Astrocyte (in vitro differentiated cells and primary cell): ENCODE measurements at regions not wholly inside any gene's neighbourhood (a gene's known extent, or its start where the extent isn't known, plus 50 kb on each side); places are given as distances from the start of the nearest gene placed in this dataset.
"Not testable (repeated sequence)": the region's sequence is repeated elsewhere in the genome, so short reads cannot be mapped to it uniquely, and the experiment has no call there.

Source experiments
- DNase-seq: peaks from one replicate; pipeline ENCODE4 v3.0.0-alpha.2; 2010; ENCODE audit warnings: low read depth
- FAIRE-seq: peaks from 2 replicates; lab custom pipeline; 2011; peaks lifted over from hg19 to GRCh38; lab: Jason Lieb, UNC
- H2AFZ ChIP-seq: 2 replicates; pipeline ENCODE4 v1.6.0; 2012; ENCODE audit warnings: low read depth, low read length, inconsistent platforms
- H3K27ac ChIP-seq: 2 replicates; pipeline ENCODE4 v1.5.1; 2011; ENCODE audit warnings: low read depth, low read length, inconsistent platforms
- H3K27me3 ChIP-seq: 2 replicates; pipeline ENCODE4 v1.6.0; 2011; ENCODE audit warnings: low read length, inconsistent platforms; ENCODE audit not compliant: insufficient read depth
- H3K36me3 ChIP-seq: 2 replicates; pipeline ENCODE4 v1.5.1; 2011; ENCODE audit warnings: low read length, inconsistent platforms; ENCODE audit not compliant: insufficient read depth
- H3K4me1 ChIP-seq: 2 replicates; pipeline ENCODE4 v1.5.1; 2011; ENCODE audit warnings: low read length, inconsistent platforms; ENCODE audit not compliant: insufficient read depth
- H3K4me2 ChIP-seq: 2 replicates; pipeline ENCODE4 v1.6.0; 2012; ENCODE audit warnings: low read length, inconsistent platforms
- H3K4me3 ChIP-seq: 2 replicates; pipeline ENCODE4 v1.5.1; 2011; ENCODE audit warnings: low read depth, mild to moderate bottlenecking, low read length, inconsistent platforms; ENCODE audit not compliant: insufficient read depth
- H3K79me2 ChIP-seq: 2 replicates; pipeline ENCODE4 v1.6.0; 2012; ENCODE audit warnings: mild to moderate bottlenecking, low read length, inconsistent platforms; ENCODE audit not compliant: insufficient read depth
- H3K9ac ChIP-seq: 2 replicates; pipeline ENCODE4 v1.6.0; 2012; ENCODE audit warnings: mild to moderate bottlenecking, low read length, inconsistent platforms
- H3K9me3 ChIP-seq: 2 replicates; pipeline ENCODE4 v1.5.1; 2012; ENCODE audit warnings: low read depth, mild to moderate bottlenecking, low read length, inconsistent platforms; ENCODE audit not compliant: insufficient read depth
- H4K20me1 ChIP-seq: 2 replicates; pipeline ENCODE4 v1.6.0; 2012; ENCODE audit warnings: low read length, inconsistent platforms; ENCODE audit not compliant: insufficient read depth
- H3K27ac Mint-ChIP-seq: one replicate; pipeline ENCODE4 v1.8.0; 2021; ENCODE audit warnings: mild to moderate bottlenecking, mixed read lengths; ENCODE audit not compliant: unreplicated experiment
- H3K27me3 Mint-ChIP-seq: one replicate; pipeline ENCODE4 v1.8.0; 2021; ENCODE audit warnings: low read depth, mixed read lengths; ENCODE audit not compliant: unreplicated experiment
- H3K36me3 Mint-ChIP-seq: one replicate; pipeline ENCODE4 v1.8.0; 2021; ENCODE audit warnings: low read depth, mixed read lengths; ENCODE audit not compliant: unreplicated experiment
- H3K4me1 Mint-ChIP-seq: one replicate; pipeline ENCODE4 v1.8.0; 2021; ENCODE audit warnings: low read depth, mixed read lengths; ENCODE audit not compliant: unreplicated experiment
- H3K4me3 Mint-ChIP-seq: one replicate; pipeline ENCODE4 v1.8.0; 2021; ENCODE audit warnings: mild to moderate bottlenecking, moderate library complexity, mixed read lengths; ENCODE audit not compliant: unreplicated experiment
- H3K9me3 Mint-ChIP-seq: one replicate; pipeline ENCODE4 v1.8.0; 2021; ENCODE audit warnings: mild to moderate bottlenecking, mixed read lengths; ENCODE audit not compliant: unreplicated experiment
- CTCF ChIP-seq: IDR thresholded peaks from 2 replicates; pipeline ENCODE4 v1.5.1; 2011; ENCODE audit warnings: low read depth, mild to moderate bottlenecking, inconsistent platforms, low read length, moderate library complexity; ENCODE audit not compliant: insufficient read depth
- EZH2 ChIP-seq: IDR thresholded peaks from 2 replicates; pipeline ENCODE4 v1.6.1; 2012; ENCODE audit warnings: mild to moderate bottlenecking, low read length, inconsistent platforms; ENCODE audit not compliant: insufficient read depth

GRCh38 chr1:76697361-76697760 lies 169.9 kb upstream of the ST6GALNAC5 start:
- Mint-ChIP-seq H3K4me1 (no peaks in the 10 kb centered on the region), H3K4me3 (no peak overlapping the region), H3K27ac (no peak overlapping the region), H3K27me3 (peaks cover 3% of the 10 kb centered on the region), H3K36me3 (no peaks in the 10 kb centered on the region), H3K9me3 (peaks cover 11% of the 10 kb centered on the region)
- Histone ChIP-seq H3K4me2 (no peak overlapping the region), H3K4me1 (no peaks in the 10 kb centered on the region), H3K27ac (no peak overlapping the region), H4K20me1 (no peaks in the 10 kb centered on the region), H2AFZ (no peak overlapping the region), H3K79me2 (no peaks in the 10 kb centered on the region), H3K9ac (no peak overlapping the region), H3K27me3 (no peaks in the 10 kb centered on the region), H3K9me3 (no peaks in the 10 kb centered on the region), H3K4me3 (no peak overlapping the region), H3K36me3 (no peaks in the 10 kb centered on the region)
- DNase-seq: no peak
- no peak for FAIRE-seq
- TF ChIP-seq CTCF: no peak
- TF ChIP-seq EZH2: no peak

GRCh38 chr1:76699646-76700045 lies 167.6 kb upstream of the ST6GALNAC5 start:
- DNase-seq, H3K27me3 ChIP-seq, H3K79me2 ChIP-seq, H3K27ac ChIP-seq, H2AFZ ChIP-seq, H3K27ac Mint-ChIP-seq, H3K9ac ChIP-seq, H3K4me1 Mint-ChIP-seq, H3K9me3 ChIP-seq, H3K4me3 ChIP-seq, H3K9me3 Mint-ChIP-seq, H3K36me3 Mint-ChIP-seq, FAIRE-seq, H4K20me1 ChIP-seq, H3K36me3 ChIP-seq, H3K27me3 Mint-ChIP-seq, H3K4me3 Mint-ChIP-seq, H3K4me2 ChIP-seq, H3K4me1 ChIP-seq: not testable (repeated sequence)

- not testable (repeated sequence) for H3K4me1 Mint-ChIP-seq, H3K4me3 ChIP-seq, H3K4me1 ChIP-seq, H4K20me1 ChIP-seq, H3K27ac ChIP-seq, H3K9me3 Mint-ChIP-seq, H3K27ac Mint-ChIP-seq, H2AFZ ChIP-seq, H3K4me2 ChIP-seq, H3K9me3 ChIP-seq, H3K27me3 ChIP-seq, FAIRE-seq, H3K9ac ChIP-seq, DNase-seq, H3K36me3 Mint-ChIP-seq, H3K4me3 Mint-ChIP-seq, H3K79me2 ChIP-seq, H3K36me3 ChIP-seq, H3K27me3 Mint-ChIP-seq
Measured at GRCh38 chr1:76700200-76700599, 167.1 kb upstream of the ST6GALNAC5 start.

GRCh38 chr1:76705560-76705959 lies 161.7 kb upstream of the ST6GALNAC5 start:
- Histone ChIP-seq H3K4me3 (no peak overlapping the region), H3K79me2 (no peaks in the 10 kb centered on the region), H3K9ac (no peak overlapping the region), H4K20me1 (no peaks in the 10 kb centered on the region), H3K9me3 (no peaks in the 10 kb centered on the region), H3K36me3 (no peaks in the 10 kb centered on the region), H2AFZ (no peak overlapping the region), H3K4me1 (no peaks in the 10 kb centered on the region), H3K4me2 (no peak overlapping the region), H3K27me3 (no peaks in the 10 kb centered on the region), H3K27ac (no peak overlapping the region)
- no peak overlapping the region for H3K4me3 Mint-ChIP-seq
- H3K4me1 Mint-ChIP-seq: no peaks in the 10 kb centered on the region
- no peak overlapping the region for H3K27ac Mint-ChIP-seq
- H3K9me3 Mint-ChIP-seq: no peaks in the 10 kb centered on the region
- FAIRE-seq: no peak
- no peak for DNase-seq
- H3K36me3 Mint-ChIP-seq: no peaks in the 10 kb centered on the region
- TF ChIP-seq CTCF (no peak), EZH2 (no peak)
- peaks cover 8% of the 10 kb centered on the region for H3K27me3 Mint-ChIP-seq
